BLaER1 treated with 17β-estradiol and CSF1 and Interleukin-3, amounts not matched to agents 10 nM and 100 nM (cell line): ENCODE measurements at regions not wholly inside any gene's neighbourhood (a gene's known extent, or its start where the extent isn't known, plus 50 kb on each side); places are given as distances from the start of the nearest gene placed in this dataset.

ENCODE experiments used
- H3K27ac ChIP-seq, 11 experiments: shearing (Covaris generic); formaldehyde crosslinking; 2 replicates each; pipeline ENCODE4 v1.8.1; 2022
- H3K27me3 ChIP-seq, 11 experiments: shearing (Covaris generic); formaldehyde crosslinking; 2 replicates each; pipeline ENCODE4 v1.8.1; 2022
- H3K36me3 ChIP-seq, 11 experiments: shearing (Covaris generic); formaldehyde crosslinking; 2 replicates each; pipeline ENCODE4 v1.8.1; 2022
- H3K4me1 ChIP-seq, 10 experiments: shearing (Covaris generic); formaldehyde crosslinking; 2 replicates each; pipeline ENCODE4 v1.8.1; 2022
- H3K4me2 ChIP-seq, 11 experiments: shearing (Covaris generic); formaldehyde crosslinking; 2 replicates each; pipeline ENCODE4 v1.8.1; 2022
- H3K4me3 ChIP-seq, 10 experiments: shearing (Covaris generic); formaldehyde crosslinking; 2 replicates each; pipeline ENCODE4 v1.8.1; 2022
- H3K9ac ChIP-seq, 11 experiments: shearing (Covaris generic); formaldehyde crosslinking; 2 replicates each; pipeline ENCODE4 v1.8.1; 2022
- H3K9me3 ChIP-seq, 11 experiments: shearing (Covaris generic); formaldehyde crosslinking; replicated peaks in 1 of 11; 2 replicates each; pipeline ENCODE4 v1.8.1; 2022
- H4K20me1 ChIP-seq, 11 experiments: shearing (Covaris generic); formaldehyde crosslinking; 2 replicates each; pipeline ENCODE4 v1.8.1; 2022
- Cebpa-rat ChIP-seq, 11 experiments: shearing (Covaris generic); IDR thresholded peaks; 2 replicates each; pipeline ENCODE4 v1.8.1; 2022

- Histone ChIP-seq H4K20me1 (no peaks in the 10 kb centered on the region), H3K27ac (no peak overlapping the region), H3K27me3 (no peaks in the 10 kb centered on the region), H3K9ac (no peak overlapping the region), H3K4me1 (no peaks in the 10 kb centered on the region), H3K4me3 (no peak overlapping the region), H3K9me3 (no peaks in the 10 kb centered on the region), H3K36me3 (no peaks in the 10 kb centered on the region), H3K4me2 (no peak overlapping the region)
- TF ChIP-seq Cebpa-rat (IDR thresholded peaks at IDR 0.05): no peak
Observed at GRCh38 chr3:103126115-103126514, 691.3 kb downstream of the ZPLD1 start.

DNA sequence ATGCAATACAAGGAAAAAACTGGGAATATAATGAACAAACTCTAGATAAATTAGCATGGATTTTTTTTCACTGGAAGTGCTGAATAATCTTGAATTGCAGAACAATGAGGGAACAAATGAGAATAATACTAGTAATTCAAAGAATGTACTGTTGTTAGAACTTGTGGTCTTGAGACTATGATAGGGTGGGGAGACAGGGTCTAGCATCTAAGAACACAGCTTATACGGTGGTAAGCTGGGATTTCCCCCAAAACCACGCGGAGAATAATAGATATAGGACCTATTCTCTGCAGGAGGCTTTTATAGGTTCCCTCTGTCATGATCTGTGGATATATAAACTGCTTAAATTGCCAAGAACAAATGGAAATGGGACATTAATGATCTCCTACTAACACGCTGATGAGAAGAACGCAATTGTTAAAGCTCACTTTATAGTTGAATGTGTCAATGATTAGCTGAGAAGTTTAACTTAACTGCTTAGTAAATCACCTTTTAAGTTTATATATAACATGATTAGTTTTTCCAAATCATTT lies 692.3 kb downstream of the ZPLD1 start:
- H3K4me1 ChIP-seq: no peaks in the 10 kb centered on the region
- no peak overlapping the region for H3K9ac ChIP-seq
- H3K4me2 ChIP-seq: no peak overlapping the region
- no peak for TF ChIP-seq Cebpa-rat (IDR thresholded peaks at IDR 0.05)
- H3K27me3 ChIP-seq: no peaks in the 10 kb centered on the region
- H3K27ac ChIP-seq: no peak overlapping the region
- no peak overlapping the region for H3K4me3 ChIP-seq
- no peaks in the 10 kb centered on the region for H4K20me1 ChIP-seq
- no peaks in the 10 kb centered on the region for H3K9me3 ChIP-seq
- no peaks in the 10 kb centered on the region for H3K36me3 ChIP-seq

DNA sequence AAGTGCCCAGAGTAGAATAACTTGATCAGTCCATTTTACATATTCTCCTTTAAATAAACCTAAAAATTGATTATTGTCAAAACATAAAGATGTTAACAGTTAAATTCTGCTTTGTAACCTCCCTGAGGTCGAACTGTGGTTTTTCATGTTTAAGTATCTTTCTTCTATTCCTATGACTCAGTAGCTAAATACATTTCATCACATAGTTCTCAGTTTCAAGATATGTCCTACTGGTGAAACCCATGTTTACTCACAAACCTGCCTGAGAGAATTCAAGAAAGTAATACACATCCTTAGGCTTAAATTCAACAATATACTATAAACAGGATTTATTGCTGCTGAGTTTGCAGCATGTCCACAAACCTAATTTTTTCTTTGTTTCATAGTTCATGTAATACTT lies 692.9 kb downstream of the ZPLD1 start:
- H3K36me3 ChIP-seq: no peaks in the 10 kb centered on the region
- H3K4me1 ChIP-seq: no peaks in the 10 kb centered on the region
- TF ChIP-seq Cebpa-rat (IDR thresholded peaks at IDR 0.05): no peak
- H3K9ac ChIP-seq: no peak overlapping the region
- no peak overlapping the region for H3K4me2 ChIP-seq
- H3K27me3 ChIP-seq: no peaks in the 10 kb centered on the region
- no peak overlapping the region for H3K27ac ChIP-seq
- H3K9me3 ChIP-seq: no peaks in the 10 kb centered on the region
- H4K20me1 ChIP-seq: no peaks in the 10 kb centered on the region
- no peak overlapping the region for H3K4me3 ChIP-seq

- Histone ChIP-seq H3K4me3 (no peak overlapping the region), H3K9me3 (no peaks in the 10 kb centered on the region), H3K27me3 (no peaks in the 10 kb centered on the region), H3K36me3 (no peaks in the 10 kb centered on the region), H3K4me1 (peaks cover 0 to 7% (median 0%) of the 10 kb centered on the region in 10 experiments; a peak in 5 of 20 replicates), H3K27ac (no peak overlapping the region), H3K4me2 (no peak overlapping the region), H3K9ac (no peak overlapping the region), H4K20me1 (no peaks in the 10 kb centered on the region)
- TF ChIP-seq Cebpa-rat (IDR thresholded peaks at IDR 0.05): no peak
Observed at GRCh38 chr3:103134023-103134724, 699.4 kb downstream of the ZPLD1 start.

DNA sequence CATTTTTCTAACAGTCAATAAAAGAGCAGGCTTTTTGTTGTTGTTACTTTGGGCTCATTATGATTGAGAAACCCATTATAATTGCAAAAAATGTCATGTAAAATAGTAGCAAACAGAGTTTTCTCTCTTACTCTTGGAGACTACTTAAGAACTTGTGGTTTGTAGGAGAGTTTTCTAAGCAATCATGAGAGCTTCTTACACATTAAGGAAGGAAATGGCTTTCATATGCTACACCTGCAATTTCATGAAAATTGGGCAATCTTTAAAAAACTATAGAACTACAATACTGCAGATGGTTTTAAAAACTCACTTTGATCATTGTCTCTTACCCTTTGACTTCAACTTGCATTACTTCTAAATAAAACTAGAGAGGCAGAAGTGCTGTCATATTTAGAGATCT lies 701.8 kb downstream of the ZPLD1 start:
- peaks cover 0 to 7% (median 0%) of the 10 kb centered on the region in 10 experiments; a peak in 5 of 20 replicates for H3K4me1 ChIP-seq
- no peaks in the 10 kb centered on the region for H3K27me3 ChIP-seq
- peak overlapping the region in 3 of 11 experiments; percentile 17 to 40 (median 29); a peak in 1 of 22 replicates for H3K4me2 ChIP-seq
- no peak overlapping the region for H3K4me3 ChIP-seq
- no peak overlapping the region for H3K27ac ChIP-seq
- TF ChIP-seq Cebpa-rat (IDR thresholded peaks at IDR 0.05): no peak
- no peak overlapping the region for H3K9ac ChIP-seq
- no peaks in the 10 kb centered on the region for H3K36me3 ChIP-seq
- no peaks in the 10 kb centered on the region for H4K20me1 ChIP-seq
- H3K9me3 ChIP-seq: no peaks in the 10 kb centered on the region

- Histone ChIP-seq H3K27ac (no peak overlapping the region), H3K36me3 (no peaks in the 10 kb centered on the region), H3K9ac (no peak overlapping the region), H4K20me1 (no peaks in the 10 kb centered on the region), H3K27me3 (no peaks in the 10 kb centered on the region), H3K4me3 (no peak overlapping the region), H3K9me3 (no peaks in the 10 kb centered on the region), H3K4me2 (no peak overlapping the region), H3K4me1 (peaks cover 0 to 7% (median 0%) of the 10 kb centered on the region in 10 experiments; a peak in 5 of 20 replicates)
- no peak for TF ChIP-seq Cebpa-rat (IDR thresholded peaks at IDR 0.05)
Observed at GRCh38 chr3:103137830-103138229, 703.0 kb downstream of the ZPLD1 start.

DNA sequence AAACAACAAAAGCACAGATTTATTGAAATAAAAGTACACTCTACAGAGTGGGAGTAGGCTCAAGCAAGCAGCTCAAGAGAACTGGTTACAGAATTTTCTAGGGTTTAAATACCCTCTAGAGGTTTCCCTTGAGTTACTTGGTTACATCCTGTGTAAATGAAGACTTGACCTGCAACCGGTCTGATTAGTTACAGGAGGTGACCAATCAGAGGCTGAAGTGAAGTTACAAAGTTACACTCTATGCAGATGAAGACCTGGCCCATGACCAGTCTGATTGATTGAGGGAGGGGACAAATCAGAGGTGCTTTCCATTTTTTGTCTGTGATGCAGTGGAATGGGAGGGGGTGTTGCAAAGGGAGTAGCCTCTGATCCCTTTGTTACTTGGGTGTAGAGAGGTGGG lies 723.4 kb downstream of the ZPLD1 start:
- H3K27ac ChIP-seq: no peak overlapping the region
- no peaks in the 10 kb centered on the region for H4K20me1 ChIP-seq
- H3K36me3 ChIP-seq: no peaks in the 10 kb centered on the region
- TF ChIP-seq Cebpa-rat (IDR thresholded peaks at IDR 0.05): no peak
- H3K4me2 ChIP-seq: peak overlapping the region in 2 of 11 experiments; percentile 12; a peak in 2 of 22 replicates
- peaks cover 0 to 10% (median 0%) of the 10 kb centered on the region in 10 experiments; a peak in 3 of 20 replicates for H3K4me1 ChIP-seq
- no peak overlapping the region for H3K9ac ChIP-seq
- H3K27me3 ChIP-seq: no peaks in the 10 kb centered on the region
- no peaks in the 10 kb centered on the region for H3K9me3 ChIP-seq
- H3K4me3 ChIP-seq: no peak overlapping the region

DNA sequence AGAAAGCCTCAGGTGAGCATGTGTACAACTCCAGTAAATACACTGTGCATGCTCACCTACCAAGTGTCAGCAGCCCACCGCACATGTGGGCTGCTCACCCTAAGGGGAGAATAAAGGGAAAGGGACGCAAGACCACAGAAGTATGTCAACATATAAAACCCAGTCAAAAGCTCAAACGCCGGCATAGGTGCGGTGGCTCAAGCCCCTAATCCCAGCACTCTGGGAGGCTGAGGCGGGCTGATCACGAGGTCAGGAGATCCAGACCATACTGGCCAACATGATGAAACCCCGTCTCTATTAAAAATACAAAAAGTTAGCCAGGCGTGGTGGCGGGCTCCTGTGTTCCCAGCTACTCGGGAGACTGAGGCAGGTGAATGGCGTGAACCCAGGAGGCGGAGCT lies 732.1 kb downstream of the ZPLD1 start:
- Histone ChIP-seq H3K4me3 (no peak overlapping the region), H3K9me3 (no peaks in the 10 kb centered on the region), H3K9ac (no peak overlapping the region), H3K27me3 (no peaks in the 10 kb centered on the region), H4K20me1 (no peaks in the 10 kb centered on the region), H3K27ac (no peak overlapping the region), H3K4me1 (no peaks in the 10 kb centered on the region), H3K36me3 (no peaks in the 10 kb centered on the region), H3K4me2 (no peak overlapping the region)
- no peak for TF ChIP-seq Cebpa-rat (IDR thresholded peaks at IDR 0.05)

DNA sequence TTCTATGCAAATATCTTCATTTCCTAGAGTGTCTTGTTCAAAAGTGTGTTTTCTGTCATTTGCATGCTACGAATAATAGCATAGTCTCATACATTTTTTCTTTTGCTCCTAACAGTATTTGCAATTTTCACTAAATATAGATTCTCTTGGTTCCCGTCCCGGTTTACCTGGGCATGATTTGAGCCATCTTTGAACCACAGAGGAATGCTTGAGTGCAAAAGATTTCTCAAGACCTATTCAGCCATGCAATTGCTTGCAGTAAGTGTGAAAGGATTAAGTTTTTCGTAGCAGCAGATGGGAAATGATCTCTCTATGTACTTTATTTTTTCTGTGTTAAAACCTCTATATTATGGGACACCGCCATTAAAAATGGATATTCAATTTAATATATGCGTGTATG lies 733.0 kb downstream of the ZPLD1 start:
- H3K9ac ChIP-seq: no peak overlapping the region
- TF ChIP-seq Cebpa-rat (IDR thresholded peaks at IDR 0.05): no peak
- H3K36me3 ChIP-seq: no peaks in the 10 kb centered on the region
- no peaks in the 10 kb centered on the region for H3K9me3 ChIP-seq
- no peaks in the 10 kb centered on the region for H3K4me1 ChIP-seq
- H3K4me2 ChIP-seq: no peak overlapping the region
- no peak overlapping the region for H3K27ac ChIP-seq
- H3K4me3 ChIP-seq: no peak overlapping the region
- no peaks in the 10 kb centered on the region for H3K27me3 ChIP-seq
- H4K20me1 ChIP-seq: no peaks in the 10 kb centered on the region

DNA sequence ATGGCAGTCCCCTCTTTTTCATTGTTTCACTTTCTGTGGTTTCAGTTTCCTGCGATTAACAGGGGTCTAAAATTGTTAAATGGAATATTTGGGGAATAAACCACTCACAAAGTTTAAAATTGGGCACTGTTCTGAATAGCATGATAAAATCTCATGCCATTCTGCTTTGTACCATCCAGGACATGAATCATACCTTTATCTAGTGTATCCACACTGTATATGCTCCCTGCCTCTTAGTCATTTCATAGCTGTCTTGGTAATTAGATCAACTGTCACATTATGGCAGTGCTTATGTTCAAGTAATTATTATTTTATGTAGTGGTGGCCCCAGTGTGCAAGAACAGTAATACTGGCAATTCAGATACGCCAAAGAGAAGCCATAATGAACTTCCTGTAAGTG lies 734.5 kb downstream of the ZPLD1 start:
- H3K36me3 ChIP-seq: no peaks in the 10 kb centered on the region
- H3K9me3 ChIP-seq: no peaks in the 10 kb centered on the region
- no peaks in the 10 kb centered on the region for H3K27me3 ChIP-seq
- H3K27ac ChIP-seq: no peak overlapping the region
- H3K4me3 ChIP-seq: no peak overlapping the region
- no peak overlapping the region for H3K9ac ChIP-seq
- no peak overlapping the region for H3K4me2 ChIP-seq
- H4K20me1 ChIP-seq: no peaks in the 10 kb centered on the region
- no peaks in the 10 kb centered on the region for H3K4me1 ChIP-seq
- no peak for TF ChIP-seq Cebpa-rat (IDR thresholded peaks at IDR 0.05)
